ENCODE measurements at regions not wholly inside any gene's neighbourhood (a gene's known extent, or its start where the extent isn't known, plus 50 kb on each side); places are given as distances from the start of the nearest gene placed in this dataset.

DNA sequence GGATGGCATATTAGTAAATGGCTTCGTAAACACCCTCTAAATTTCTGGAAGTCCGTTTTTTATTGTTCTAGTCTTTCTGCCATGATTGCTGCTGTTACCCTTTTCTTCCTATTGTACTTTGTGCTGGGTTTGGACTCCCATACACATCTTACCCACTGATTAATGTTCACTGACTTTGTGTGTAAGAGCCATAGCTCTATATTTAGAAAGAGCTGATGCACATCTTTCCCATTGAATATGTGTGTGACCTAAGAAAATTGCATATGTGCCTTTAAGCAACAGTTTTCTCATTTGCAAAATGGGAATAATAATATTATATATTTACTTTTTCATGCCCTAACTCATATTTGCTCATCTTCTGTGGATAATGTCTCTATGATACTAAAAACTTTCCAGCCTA lies 135.8 kb upstream of the DLX6 start (continued):
- TF ChIP-seq, protein P1, sequence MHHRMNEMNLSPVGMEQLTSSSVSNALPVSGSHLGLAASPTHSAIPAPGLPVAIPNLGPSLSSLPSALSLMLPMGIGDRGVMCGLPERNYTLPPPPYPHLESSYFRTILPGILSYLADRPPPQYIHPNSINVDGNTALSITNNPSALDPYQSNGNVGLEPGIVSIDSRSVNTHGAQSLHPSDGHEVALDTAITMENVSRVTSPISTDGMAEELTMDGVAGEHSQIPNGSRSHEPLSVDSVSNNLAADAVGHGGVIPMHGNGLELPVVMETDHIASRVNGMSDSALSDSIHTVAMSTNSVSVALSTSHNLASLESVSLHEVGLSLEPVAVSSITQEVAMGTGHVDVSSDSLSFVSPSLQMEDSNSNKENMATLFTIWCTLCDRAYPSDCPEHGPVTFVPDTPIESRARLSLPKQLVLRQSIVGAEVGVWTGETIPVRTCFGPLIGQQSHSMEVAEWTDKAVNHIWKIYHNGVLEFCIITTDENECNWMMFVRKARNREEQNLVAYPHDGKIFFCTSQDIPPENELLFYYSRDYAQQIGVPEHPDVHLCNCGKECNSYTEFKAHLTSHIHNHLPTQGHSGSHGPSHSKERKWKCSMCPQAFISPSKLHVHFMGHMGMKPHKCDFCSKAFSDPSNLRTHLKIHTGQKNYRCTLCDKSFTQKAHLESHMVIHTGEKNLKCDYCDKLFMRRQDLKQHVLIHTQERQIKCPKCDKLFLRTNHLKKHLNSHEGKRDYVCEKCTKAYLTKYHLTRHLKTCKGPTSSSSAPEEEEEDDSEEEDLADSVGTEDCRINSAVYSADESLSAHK (tag by site-specific recombination; IDR thresholded peaks at IDR 0.05): no peak

- H3K36me3 ChIP-seq (ENCODE audit: control insufficient read depth in 2 of 2, insufficient read depth in 1 of 2, low read length in 2 of 2): no peaks in the 10 kb centered on the region
- H3K27ac ChIP-seq (ENCODE audit: extremely low read depth, low read depth, low read length): no peak overlapping the region
- no peaks in the 10 kb centered on the region for H3K9me3 ChIP-seq (ENCODE audit: control insufficient read depth, insufficient read depth, low read depth, low read length)
- 0 out of 2 replicates have a peak, but pooled peaks have one; percentile 22 for TF ChIP-seq SCRT2 (tag by site-specific recombination; IDR thresholded peaks at IDR 0.05)
- TF ChIP-seq ZNF639 (tag by site-specific recombination; IDR thresholded peaks at IDR 0.05): no peak
- H3K4me3 ChIP-seq (ENCODE audit: low read depth, low read length): no peak overlapping the region
- ChIA-PET CTCF (interaction anchor here (0.7 kb wide), 1 partner anchor 194 kb away, joined by 3 read pairs; no protein-coding TSS in a partner anchor), POLR2A (no interaction called here)
- no peaks in the 10 kb centered on the region for H3K4me1 ChIP-seq (ENCODE audit: control insufficient read depth, insufficient read depth, low read length)
These were observed 135.2 kb upstream of the DLX6 start for GRCh38 chr7:96870185-96870584.

- H3K36me3 ChIP-seq (ENCODE audit: control insufficient read depth in 2 of 2, insufficient read depth in 1 of 2, low read length in 2 of 2): no peaks in the 10 kb centered on the region
- ChIA-PET POLR2A (no interaction called here), CTCF (interaction anchor here (0.7 kb wide), 1 partner anchor 193 kb away, joined by 3 read pairs; no protein-coding TSS in a partner anchor)
- no peak overlapping the region for H3K4me3 ChIP-seq (ENCODE audit: low read depth, low read length)
- H3K27ac ChIP-seq (ENCODE audit: extremely low read depth, low read depth, low read length): no peak overlapping the region
- H3K4me1 ChIP-seq (ENCODE audit: control insufficient read depth, insufficient read depth, low read length): no peaks in the 10 kb centered on the region
- no peak for TF ChIP-seq ZNF138 (tag by site-specific recombination; IDR thresholded peaks at IDR 0.05; ENCODE audit: borderline replicate concordance)
- no peak for TF ChIP-seq ZNF214 (tag by site-specific recombination; IDR thresholded peaks at IDR 0.05; ENCODE audit: borderline replicate concordance)
- no peak for TF ChIP-seq ZBTB20 (tag by site-specific recombination; IDR thresholded peaks at IDR 0.05)
- no peak for TF ChIP-seq ZNF391 (tag by site-specific recombination; IDR thresholded peaks at IDR 0.05; ENCODE audit: borderline replicate concordance, low read depth)
- TF ChIP-seq ZNF449 (tag by site-specific recombination; IDR thresholded peaks at IDR 0.05): no peak
- TF ChIP-seq ZNF335 (tag by site-specific recombination; conservative IDR thresholded peaks at IDR 0.05): 0 out of 2 replicates have a peak, but pooled peaks have one; percentile 12
- TF ChIP-seq ZNF23 (tag by site-specific recombination; IDR thresholded peaks at IDR 0.05; ENCODE audit: borderline replicate concordance): no peak
- TF ChIP-seq ZNF544 (tag by site-specific recombination; IDR thresholded peaks at IDR 0.05): no peak
- 0 out of 2 replicates have a peak, but pooled peaks have one; percentile 47 for TF ChIP-seq ZNF660 (tag by site-specific recombination; IDR thresholded peaks at IDR 0.05)
- H3K9me3 ChIP-seq (ENCODE audit: control insufficient read depth, insufficient read depth, low read depth, low read length): no peaks in the 10 kb centered on the region
These were observed 134.4 kb upstream of the DLX6 start for GRCh38 chr7:96870934-96871333.

DNA sequence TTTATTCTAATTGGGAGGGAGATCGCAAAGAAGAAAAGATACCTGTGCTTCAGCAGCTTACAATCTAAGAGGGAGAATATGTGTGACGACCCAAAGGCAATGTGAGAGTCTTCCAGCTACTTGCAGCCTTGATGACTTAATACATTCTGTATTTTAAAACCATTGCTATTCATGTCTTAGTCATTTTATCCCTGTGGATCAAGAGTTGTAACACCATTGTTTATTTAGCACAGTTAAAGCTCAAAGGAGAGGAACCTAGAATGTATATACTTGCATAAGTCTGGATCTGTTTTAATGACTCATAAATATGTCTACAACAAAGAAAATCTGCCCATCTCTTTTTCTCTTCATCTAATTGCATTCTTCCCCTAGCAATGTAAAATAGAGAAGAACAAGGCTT lies 117.9 kb upstream of the DLX6 start:
- no peak overlapping the region for H3K27ac ChIP-seq (ENCODE audit: extremely low read depth, low read depth, low read length)
- CTCF ChIA-PET: interaction anchor here (0.6 kb wide), 1 partner anchor 1173 kb away, joined by 3 read pairs; no protein-coding TSS in a partner anchor
- no peak overlapping the region for H3K4me3 ChIP-seq (ENCODE audit: low read depth, low read length)
- no peaks in the 10 kb centered on the region for H3K9me3 ChIP-seq (ENCODE audit: control insufficient read depth, insufficient read depth, low read depth, low read length)
- no peaks in the 10 kb centered on the region for H3K4me1 ChIP-seq (ENCODE audit: control insufficient read depth, insufficient read depth, low read length)
- TF ChIP-seq KLF16 (tag by site-specific recombination; IDR thresholded peaks at IDR 0.05): no peak
- TF ChIP-seq ZNF391 (tag by site-specific recombination; IDR thresholded peaks at IDR 0.05; ENCODE audit: borderline replicate concordance, low read depth): no peak
- no peaks in the 10 kb centered on the region for H3K36me3 ChIP-seq (ENCODE audit: control insufficient read depth in 2 of 2, insufficient read depth in 1 of 2, low read length in 2 of 2)
- POLR2A ChIA-PET: no interaction called here
